NCI-H2029 treated with DMSO at 0.1 percent for 48 hours (cell line): ENCODE measurements at regions not wholly inside any gene's neighbourhood (a gene's known extent, or its start where the extent isn't known, plus 50 kb on each side); places are given as distances from the start of the nearest gene placed in this dataset.
"Not testable (repeated sequence)": the region's sequence is repeated elsewhere in the genome, so short reads cannot be mapped to it uniquely, and the experiment has no call there.

ENCODE experiments used
- DNase-seq: peaks from one replicate; lab custom pipeline; 2025; lab: John Stamatoyannopoulos, UW

DNA sequence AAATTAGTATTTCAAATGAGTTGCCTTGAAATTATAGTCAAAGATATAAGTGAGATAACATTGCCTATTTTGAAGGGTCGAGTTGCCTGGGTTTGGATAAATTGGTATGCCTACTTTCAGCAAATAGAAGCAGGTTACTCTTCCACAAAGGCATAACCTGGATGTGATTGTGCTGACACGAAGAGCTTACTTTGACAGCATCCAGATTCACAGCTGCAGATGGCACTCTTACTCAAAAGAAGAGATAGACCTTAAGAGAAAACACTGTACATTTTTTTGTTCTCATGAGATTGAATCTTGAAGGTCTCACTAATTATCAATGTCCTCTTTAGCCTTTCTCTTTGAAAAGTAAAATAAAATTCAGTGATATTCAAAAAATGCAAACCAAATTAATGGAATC, 1338.7 kb downstream of the REEP3 start:
- no peak for DNase-seq

DNA sequence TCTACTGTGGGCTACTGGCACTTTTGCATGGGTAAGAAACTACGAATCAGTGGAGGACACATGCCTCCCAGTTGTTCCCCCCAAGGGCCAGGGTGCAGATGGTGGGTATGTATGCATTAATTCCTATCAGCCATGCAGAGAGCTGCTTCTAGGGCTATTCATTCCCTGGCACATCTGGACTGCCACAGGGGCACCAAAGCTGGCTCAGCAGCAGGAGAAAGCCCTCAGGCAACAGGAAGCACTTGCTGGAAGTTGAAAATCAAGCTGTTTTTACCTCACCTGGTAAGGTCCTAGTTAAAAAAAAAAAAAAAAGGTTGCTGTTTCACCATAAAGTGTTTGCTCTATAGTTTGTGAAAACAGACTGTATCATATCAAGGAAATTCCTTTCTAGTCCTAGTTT, 1342.6 kb downstream of the REEP3 start:
- DNase-seq, result no peak

GRCh38 chr10:64867501-64867962, 1346.3 kb downstream of the REEP3 start:
- no peak for DNase-seq

DNA sequence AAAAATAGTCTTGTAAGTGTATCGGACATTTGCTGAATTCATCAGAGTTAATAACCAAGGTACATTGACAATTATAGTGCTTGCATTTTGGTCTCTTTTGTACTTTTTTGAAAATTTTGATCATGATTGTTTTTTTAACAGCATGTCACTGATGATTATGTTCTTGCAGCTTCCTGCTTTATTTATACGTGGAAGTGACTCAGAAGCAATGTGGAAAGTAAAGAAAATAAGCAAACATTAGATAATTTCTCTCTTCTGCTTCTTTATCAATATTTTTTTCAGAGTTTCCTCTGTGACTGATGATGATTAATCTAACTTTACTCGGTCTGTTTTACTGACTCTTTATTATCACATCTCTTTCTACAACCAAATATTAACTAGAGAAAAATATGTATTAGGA, 1351.9 kb downstream of the REEP3 start:
- DNase-seq, result no peak

- no peak for DNase-seq
Observed at GRCh38 chr10:64873959-64874358, 1352.8 kb downstream of the REEP3 start.

GRCh38 chr10:64880546-64880945, 1359.3 kb downstream of the REEP3 start:
- DNase-seq, result no peak

DNA sequence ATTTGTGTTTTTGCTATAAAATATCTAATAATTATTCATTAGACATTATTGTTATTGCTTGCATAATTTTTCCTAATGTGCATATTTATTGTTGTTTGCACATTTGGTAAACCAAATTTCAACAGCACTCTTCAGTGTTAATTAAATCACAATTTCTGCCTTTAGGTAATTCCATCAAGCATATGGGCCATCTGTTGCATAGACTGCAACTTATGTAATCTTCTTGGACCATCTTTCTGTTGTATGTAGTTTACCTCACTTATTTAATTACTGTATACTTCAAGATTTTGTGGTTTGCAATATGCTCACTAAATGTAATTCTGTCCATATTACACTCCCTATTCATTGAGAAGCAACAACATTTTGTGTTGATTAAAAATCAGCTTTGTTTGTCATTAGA, 1360.1 kb downstream of the REEP3 start:
- DNase-seq, result no peak

DNA sequence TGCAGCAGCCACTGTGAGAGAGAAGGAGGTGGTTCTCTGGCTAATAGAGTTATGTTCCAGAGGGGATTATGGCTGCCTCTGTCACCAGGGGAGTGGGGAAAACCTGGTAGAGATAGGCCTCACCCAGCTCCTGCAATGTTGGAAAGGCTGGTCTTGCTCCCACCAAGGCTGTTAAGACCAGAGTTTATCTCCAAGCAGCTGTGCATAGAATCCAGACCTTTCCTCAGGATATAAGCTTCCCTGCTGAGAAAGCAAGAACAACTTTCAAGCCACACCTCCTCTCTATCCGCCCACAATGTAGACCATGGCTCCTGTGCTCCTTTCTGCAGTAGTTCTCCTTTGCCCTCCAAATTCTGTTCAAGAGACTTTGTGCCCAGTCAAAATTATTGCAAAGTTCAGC, 1375.4 kb downstream of the REEP3 start:
- no peak for DNase-seq

DNA sequence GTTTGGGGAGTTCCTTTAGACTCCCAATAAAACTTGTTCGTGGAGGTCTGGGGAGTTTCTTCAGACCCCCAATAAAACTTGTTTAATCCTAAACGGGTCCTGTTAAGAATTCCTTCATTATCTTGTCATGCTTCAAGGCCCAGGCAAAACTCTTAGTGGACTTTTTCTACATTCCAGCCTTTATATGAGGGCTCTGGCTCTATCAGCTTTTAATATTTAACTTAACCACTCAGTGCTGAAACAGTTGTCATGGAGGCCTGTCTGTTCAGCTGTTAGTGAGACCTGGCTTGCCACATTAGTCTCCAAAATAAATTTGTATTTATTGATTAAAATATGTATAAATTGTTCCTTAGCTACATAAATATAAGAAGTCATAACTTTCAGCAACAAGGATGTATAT, 1385.1 kb downstream of the REEP3 start:
- not testable (repeated sequence) for DNase-seq

DNA sequence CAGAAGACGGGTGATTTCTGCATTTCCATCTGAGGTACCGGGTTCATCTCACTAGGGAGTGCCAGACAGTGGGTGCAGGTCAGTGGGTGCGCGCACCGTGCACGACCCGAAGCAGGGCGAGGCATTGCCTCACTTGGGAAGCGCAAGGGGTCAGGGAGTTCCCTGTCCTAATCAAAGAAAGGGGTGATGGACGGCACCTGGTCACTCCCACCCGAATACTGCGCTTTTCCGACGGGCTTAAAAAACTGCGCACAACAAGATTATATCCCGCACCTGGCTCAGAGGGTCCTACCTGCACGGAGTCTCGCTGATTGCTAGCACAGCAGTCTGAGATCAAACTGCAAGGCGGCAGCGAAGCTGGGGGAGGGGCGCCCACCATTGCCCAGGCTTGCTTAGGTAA, 1403.1 kb downstream of the REEP3 start:
- DNase-seq, result not testable (repeated sequence)

- DNase-seq, result no peak
Observed at GRCh38 chr10:64952042-64952441, 1430.8 kb downstream of the REEP3 start.

- no peak for DNase-seq
Observed at GRCh38 chr10:64956441-64956840, 1435.2 kb downstream of the REEP3 start.

DNA sequence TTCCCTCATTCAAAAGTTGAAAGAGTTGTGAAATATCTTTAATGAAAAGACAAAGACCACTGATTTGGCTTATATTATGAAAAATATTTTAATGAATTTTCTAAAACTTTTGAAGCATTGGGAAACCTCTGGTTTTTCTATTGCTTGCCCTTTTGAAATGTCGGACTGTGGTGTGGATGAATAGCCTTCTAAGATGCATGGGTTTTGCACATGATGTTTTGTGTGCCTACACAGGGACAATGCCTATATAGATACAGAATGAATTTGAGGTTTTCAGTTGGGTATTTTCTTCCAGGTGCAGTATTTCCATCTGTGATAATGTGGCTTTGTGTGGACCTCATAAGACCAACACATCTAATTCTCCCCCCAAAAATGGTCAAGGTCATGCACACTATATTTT, 1437.9 kb downstream of the REEP3 start:
- DNase-seq, result no peak

- DNase-seq, result no peak
Observed at GRCh38 chr10:64959883-64960282, 1438.7 kb downstream of the REEP3 start.

DNA sequence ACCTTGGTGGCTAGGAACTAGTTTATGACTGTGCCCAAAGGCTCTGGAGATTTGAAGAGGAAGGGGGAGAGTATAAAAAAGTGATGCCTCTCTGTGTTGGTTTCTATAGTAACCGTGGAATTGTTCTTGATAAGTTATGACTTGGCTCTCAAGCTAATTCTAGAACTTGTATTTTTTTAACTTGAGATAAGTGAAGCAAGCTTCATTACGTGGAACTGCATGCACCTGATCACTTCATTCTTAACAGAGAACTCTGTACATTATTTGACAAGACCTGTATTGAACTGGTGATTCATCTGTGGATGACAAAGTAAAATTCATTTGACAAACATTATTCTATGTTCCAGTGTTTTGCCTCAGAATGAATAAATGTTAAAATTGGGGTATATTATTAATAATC, 1452.2 kb downstream of the REEP3 start:
- DNase-seq, result no peak

GRCh38 chr10:64976150-64976549, 1454.9 kb downstream of the REEP3 start:
- DNase-seq, result no peak

- no peak for DNase-seq
Observed at GRCh38 chr10:64977915-64978314, 1456.7 kb downstream of the REEP3 start.

DNA sequence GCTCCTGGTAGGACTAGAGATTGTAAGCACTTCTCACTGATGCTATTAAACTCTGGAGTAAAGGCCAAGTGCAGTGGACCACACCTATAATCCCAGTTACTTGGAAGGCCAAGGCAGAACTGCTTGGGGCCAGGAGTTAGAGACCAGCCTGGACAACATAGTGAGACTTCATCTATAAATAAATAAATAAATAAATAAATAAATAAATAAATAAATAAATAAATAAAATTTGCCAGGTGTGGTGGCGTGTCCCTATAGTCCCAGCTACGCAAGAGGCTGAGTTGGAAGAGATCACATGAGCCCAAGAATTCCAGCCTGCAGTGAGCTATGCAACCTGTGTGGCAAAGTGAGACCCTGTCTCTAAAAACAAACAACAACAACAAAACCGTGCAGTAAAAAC, 1475.7 kb downstream of the REEP3 start:
- no peak for DNase-seq

GRCh38 chr10:65010845-65011244, 1489.6 kb downstream of the REEP3 start:
- DNase-seq, result no peak

- no peak for DNase-seq
Observed at GRCh38 chr10:65017523-65017922, 1496.3 kb downstream of the REEP3 start.

DNA sequence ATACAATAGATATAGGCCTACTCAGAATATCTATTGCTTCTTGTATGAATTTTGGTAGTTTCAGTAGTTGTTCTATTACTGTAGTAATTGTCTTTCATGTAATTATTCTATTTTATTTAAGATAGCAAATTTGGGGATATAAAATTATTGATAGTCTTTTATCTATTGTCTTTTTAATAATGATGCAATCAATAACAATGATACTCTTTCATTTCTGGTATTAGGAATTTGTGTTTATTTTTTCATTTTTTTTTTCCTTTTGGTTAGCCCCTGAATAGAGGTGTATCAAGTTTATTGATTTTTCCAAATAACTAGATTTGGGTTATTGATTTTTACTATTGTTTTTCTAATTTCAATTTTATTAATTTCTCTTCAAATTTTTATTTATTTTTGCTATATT, 1503.7 kb downstream of the REEP3 start:
- no peak for DNase-seq

DNA sequence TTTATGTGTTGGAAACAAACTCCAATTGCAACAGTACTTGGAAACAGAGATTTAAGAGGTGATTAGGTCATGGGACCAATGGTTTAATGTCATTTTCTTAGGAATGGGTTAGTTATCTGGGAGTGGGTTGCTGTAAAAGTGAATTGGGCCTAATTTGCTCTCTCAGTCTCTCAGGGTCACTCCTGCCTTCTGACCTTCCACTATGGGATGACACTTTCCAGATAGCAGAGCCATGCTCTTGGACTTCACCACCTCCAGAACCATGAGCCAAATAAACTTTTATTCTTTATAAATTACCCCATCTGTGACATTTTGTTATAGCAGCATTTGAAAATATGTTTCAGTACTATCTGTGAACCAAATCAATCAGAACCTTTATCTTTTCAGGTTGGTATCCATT, 1509.1 kb downstream of the REEP3 start:
- DNase-seq, result no peak

GRCh38 chr10:65032867-65033769, 1511.9 kb downstream of the REEP3 start:
- no peak for DNase-seq

DNA sequence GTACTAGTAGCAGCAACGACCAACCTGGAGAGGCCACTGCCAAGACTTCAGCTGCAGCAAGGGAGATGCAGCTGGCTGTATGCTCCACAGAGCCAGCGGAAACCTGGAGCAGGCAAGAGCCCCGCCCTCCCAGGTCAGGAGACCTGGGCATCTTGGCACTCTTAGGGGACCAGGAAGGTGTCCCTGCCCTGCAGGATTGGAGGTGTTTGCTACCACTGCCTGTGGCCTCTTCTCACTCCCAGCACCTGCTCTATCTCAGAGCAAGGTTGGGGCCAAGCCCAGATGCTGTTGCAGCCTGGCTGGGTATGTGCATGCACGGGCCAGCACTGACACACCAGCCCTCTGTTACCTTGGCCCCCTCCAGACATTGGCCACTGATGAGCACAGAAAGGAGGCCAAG, 1512.8 kb downstream of the REEP3 start:
- DNase-seq, result no peak
